ENCODE measurements at regions not wholly inside any gene's neighbourhood (a gene's known extent, or its start where the extent isn't known, plus 50 kb on each side); places are given as distances from the start of the nearest gene placed in this dataset.
A peak's percentile ranks its signal among the peaks of the same experiment; 100 is the strongest.

- Histone ChIP-seq H3K36me3 (ENCODE audit: insufficient read depth, low read length) (no peaks in the 10 kb centered on the region), H3K9me2 (replicated peaks; ENCODE audit: insufficient read depth, low read length) (no peaks in the 10 kb centered on the region), H4K20me1 (ENCODE audit: insufficient read depth, low read depth, low read length) (no peaks in the 10 kb centered on the region), H3K27me3 (ENCODE audit: low read length) (no peaks in the 10 kb centered on the region), H3K79me2 (ENCODE audit: low read length) (no peaks in the 10 kb centered on the region), H3K27ac (ENCODE audit: low read length) (no peak overlapping the region), H3K9me3 (ENCODE audit: low read length) (no peaks in the 10 kb centered on the region), H3K4me1 (ENCODE audit: low read length) (no peaks in the 10 kb centered on the region), H3K4me3 (ENCODE audit: low read length) (no peak overlapping the region), H3K4me2 (ENCODE audit: low read depth, low read length, poor library complexity, severe bottlenecking) (no peak overlapping the region), H3K9ac (ENCODE audit: low read length) (no peak overlapping the region), H2AFZ (ENCODE audit: low read length) (no peak overlapping the region)
- no peak for DNase-seq
Measured at GRCh38 chr19:30667227-30667626, 295.0 kb downstream of the ZNF536 start.

GRCh38 chr19:30666301-30666803 lies 294.2 kb downstream of the ZNF536 start:
- H3K4me2 ChIP-seq (ENCODE audit: low read depth, low read length, poor library complexity, severe bottlenecking), result no peak overlapping the region

GRCh38 chr19:30665449-30665848 lies 293.3 kb downstream of the ZNF536 start:
- Histone ChIP-seq H3K4me3 (ENCODE audit: low read length) (no peak overlapping the region), H2AFZ (ENCODE audit: low read length) (no peak overlapping the region), H3K27me3 (ENCODE audit: low read length) (no peaks in the 10 kb centered on the region), H3K4me1 (ENCODE audit: low read length) (no peaks in the 10 kb centered on the region), H3K9me3 (ENCODE audit: low read length) (no peaks in the 10 kb centered on the region), H3K4me2 (ENCODE audit: low read depth, low read length, poor library complexity, severe bottlenecking) (no peak overlapping the region), H3K9ac (ENCODE audit: low read length) (no peak overlapping the region), H4K20me1 (ENCODE audit: insufficient read depth, low read depth, low read length) (no peaks in the 10 kb centered on the region), H3K27ac (ENCODE audit: low read length) (no peak overlapping the region), H3K36me3 (ENCODE audit: insufficient read depth, low read length) (no peaks in the 10 kb centered on the region), H3K9me2 (replicated peaks; ENCODE audit: insufficient read depth, low read length) (no peaks in the 10 kb centered on the region), H3K79me2 (ENCODE audit: low read length) (no peaks in the 10 kb centered on the region)
- DNase-seq, result no peak

More at GRCh38 chr19:30666301-30666803, 294.2 kb downstream of the ZNF536 start:
- H3K9me2 ChIP-seq (replicated peaks; ENCODE audit: insufficient read depth, low read length), result no peaks in the 10 kb centered on the region
- DNase-seq, result peak; percentile 79
- no peaks in the 10 kb centered on the region for H3K79me2 ChIP-seq (ENCODE audit: low read length)
- H3K9ac ChIP-seq (ENCODE audit: low read length), result no peak overlapping the region
- no peaks in the 10 kb centered on the region for H3K27me3 ChIP-seq (ENCODE audit: low read length)
- no peaks in the 10 kb centered on the region for H4K20me1 ChIP-seq (ENCODE audit: insufficient read depth, low read depth, low read length)
- no peaks in the 10 kb centered on the region for H3K4me1 ChIP-seq (ENCODE audit: low read length)
- H3K27ac ChIP-seq (ENCODE audit: low read length), result no peak overlapping the region
- H3K36me3 ChIP-seq (ENCODE audit: insufficient read depth, low read length), result no peaks in the 10 kb centered on the region
- no peaks in the 10 kb centered on the region for H3K9me3 ChIP-seq (ENCODE audit: low read length)
- H3K4me3 ChIP-seq (ENCODE audit: low read length), result no peak overlapping the region
- H2AFZ ChIP-seq (ENCODE audit: low read length), result no peak overlapping the region

- Histone ChIP-seq H3K79me2 (ENCODE audit: low read length) (no peaks in the 10 kb centered on the region), H3K27ac (ENCODE audit: low read length) (no peak overlapping the region), H3K4me3 (ENCODE audit: low read length) (no peak overlapping the region), H3K36me3 (ENCODE audit: insufficient read depth, low read length) (no peaks in the 10 kb centered on the region), H3K4me2 (ENCODE audit: low read depth, low read length, poor library complexity, severe bottlenecking) (no peak overlapping the region), H3K9me3 (ENCODE audit: low read length) (no peaks in the 10 kb centered on the region), H3K27me3 (ENCODE audit: low read length) (no peaks in the 10 kb centered on the region), H2AFZ (ENCODE audit: low read length) (no peak overlapping the region), H4K20me1 (ENCODE audit: insufficient read depth, low read depth, low read length) (no peaks in the 10 kb centered on the region), H3K9me2 (replicated peaks; ENCODE audit: insufficient read depth, low read length) (no peaks in the 10 kb centered on the region), H3K9ac (ENCODE audit: low read length) (no peak overlapping the region), H3K4me1 (ENCODE audit: low read length) (no peaks in the 10 kb centered on the region)
- DNase-seq, result no peak
Measured at GRCh38 chr19:30663611-30664174, 291.5 kb downstream of the ZNF536 start.

GRCh38 chr19:30662211-30662861 lies 290.2 kb downstream of the ZNF536 start:
- Histone ChIP-seq H3K27ac (ENCODE audit: low read length) (no peak overlapping the region), H3K79me2 (ENCODE audit: low read length) (no peaks in the 10 kb centered on the region), H3K9ac (ENCODE audit: low read length) (no peak overlapping the region), H3K4me1 (ENCODE audit: low read length) (no peaks in the 10 kb centered on the region), H3K4me3 (ENCODE audit: low read length) (no peak overlapping the region), H2AFZ (ENCODE audit: low read length) (no peak overlapping the region), H4K20me1 (ENCODE audit: insufficient read depth, low read depth, low read length) (no peaks in the 10 kb centered on the region), H3K36me3 (ENCODE audit: insufficient read depth, low read length) (no peaks in the 10 kb centered on the region), H3K27me3 (ENCODE audit: low read length) (no peaks in the 10 kb centered on the region), H3K9me3 (ENCODE audit: low read length) (no peaks in the 10 kb centered on the region), H3K9me2 (replicated peaks; ENCODE audit: insufficient read depth, low read length) (no peaks in the 10 kb centered on the region), H3K4me2 (ENCODE audit: low read depth, low read length, poor library complexity, severe bottlenecking) (no peak overlapping the region)
- no peak for DNase-seq

- Histone ChIP-seq H3K9me3 (ENCODE audit: low read length) (no peaks in the 10 kb centered on the region), H3K4me2 (ENCODE audit: low read depth, low read length, poor library complexity, severe bottlenecking) (no peak overlapping the region), H3K27me3 (ENCODE audit: low read length) (no peaks in the 10 kb centered on the region), H3K27ac (ENCODE audit: low read length) (no peak overlapping the region), H3K4me3 (ENCODE audit: low read length) (no peak overlapping the region), H3K4me1 (ENCODE audit: low read length) (no peaks in the 10 kb centered on the region), H3K9ac (ENCODE audit: low read length) (no peak overlapping the region), H3K9me2 (replicated peaks; ENCODE audit: insufficient read depth, low read length) (no peaks in the 10 kb centered on the region), H4K20me1 (ENCODE audit: insufficient read depth, low read depth, low read length) (no peaks in the 10 kb centered on the region), H3K79me2 (ENCODE audit: low read length) (no peaks in the 10 kb centered on the region), H2AFZ (ENCODE audit: low read length) (no peak overlapping the region), H3K36me3 (ENCODE audit: insufficient read depth, low read length) (no peaks in the 10 kb centered on the region)
- no peak for DNase-seq
Measured at GRCh38 chr19:30659638-30660037, 287.5 kb downstream of the ZNF536 start.

GRCh38 chr19:30656520-30657100 lies 284.4 kb downstream of the ZNF536 start:
- H3K79me2 ChIP-seq (ENCODE audit: low read length), result no peaks in the 10 kb centered on the region
- H3K9ac ChIP-seq (ENCODE audit: low read length), result no peak overlapping the region
- no peaks in the 10 kb centered on the region for H4K20me1 ChIP-seq (ENCODE audit: insufficient read depth, low read depth, low read length)
- H3K36me3 ChIP-seq (ENCODE audit: insufficient read depth, low read length), result no peaks in the 10 kb centered on the region
- H3K27me3 ChIP-seq (ENCODE audit: low read length), result no peaks in the 10 kb centered on the region
- H2AFZ ChIP-seq (ENCODE audit: low read length), result no peak overlapping the region
- no peaks in the 10 kb centered on the region for H3K9me2 ChIP-seq (replicated peaks; ENCODE audit: insufficient read depth, low read length)
- H3K4me3 ChIP-seq (ENCODE audit: low read length), result no peak overlapping the region
- no peaks in the 10 kb centered on the region for H3K9me3 ChIP-seq (ENCODE audit: low read length)
- H3K4me1 ChIP-seq (ENCODE audit: low read length), result no peaks in the 10 kb centered on the region
- H3K4me2 ChIP-seq (ENCODE audit: low read depth, low read length, poor library complexity, severe bottlenecking), result no peak overlapping the region
- H3K27ac ChIP-seq (ENCODE audit: low read length), result no peak overlapping the region
- no peak for DNase-seq

- Histone ChIP-seq H3K27me3 (ENCODE audit: low read length) (no peaks in the 10 kb centered on the region), H3K27ac (ENCODE audit: low read length) (no peak overlapping the region), H3K4me3 (ENCODE audit: low read length) (no peak overlapping the region), H3K9me2 (replicated peaks; ENCODE audit: insufficient read depth, low read length) (no peaks in the 10 kb centered on the region), H3K4me2 (ENCODE audit: low read depth, low read length, poor library complexity, severe bottlenecking) (no peak overlapping the region), H3K36me3 (ENCODE audit: insufficient read depth, low read length) (no peaks in the 10 kb centered on the region), H3K9me3 (ENCODE audit: low read length) (no peaks in the 10 kb centered on the region), H3K9ac (ENCODE audit: low read length) (no peak overlapping the region), H4K20me1 (ENCODE audit: insufficient read depth, low read depth, low read length) (no peaks in the 10 kb centered on the region), H2AFZ (ENCODE audit: low read length) (no peak overlapping the region), H3K79me2 (ENCODE audit: low read length) (no peaks in the 10 kb centered on the region), H3K4me1 (ENCODE audit: low read length) (peaks cover 18% of the 10 kb centered on the region)
- DNase-seq, result no peak
Measured at GRCh38 chr19:30653646-30654386, 281.6 kb downstream of the ZNF536 start.

Measured in Karpas-422 (cell line).